ENCODE measurements at regions not wholly inside any gene's neighbourhood (a gene's known extent, or its start where the extent isn't known, plus 50 kb on each side); places are given as distances from the start of the nearest gene placed in this dataset.

DNA sequence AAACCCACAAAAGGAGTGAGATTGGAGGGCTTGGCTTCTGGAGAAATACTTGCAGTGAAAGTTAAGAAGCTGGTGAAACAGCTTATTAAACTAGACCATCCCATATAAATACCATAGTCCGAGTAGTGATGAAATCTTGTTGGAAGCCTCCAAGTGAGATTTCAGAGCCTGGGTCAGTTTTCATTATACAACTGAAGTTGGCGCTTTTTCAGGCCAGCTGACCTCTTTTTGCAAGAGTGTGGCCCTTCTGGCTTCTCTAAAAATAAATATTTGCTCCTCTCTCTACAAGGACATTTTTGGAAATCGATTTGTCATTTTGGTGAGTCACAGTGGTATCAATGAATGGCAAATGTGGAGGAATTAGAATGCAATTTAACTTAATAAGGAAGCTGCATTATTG is 51.2 kb upstream of the THRB start:
- TF ChIP-seq, protein P1, sequence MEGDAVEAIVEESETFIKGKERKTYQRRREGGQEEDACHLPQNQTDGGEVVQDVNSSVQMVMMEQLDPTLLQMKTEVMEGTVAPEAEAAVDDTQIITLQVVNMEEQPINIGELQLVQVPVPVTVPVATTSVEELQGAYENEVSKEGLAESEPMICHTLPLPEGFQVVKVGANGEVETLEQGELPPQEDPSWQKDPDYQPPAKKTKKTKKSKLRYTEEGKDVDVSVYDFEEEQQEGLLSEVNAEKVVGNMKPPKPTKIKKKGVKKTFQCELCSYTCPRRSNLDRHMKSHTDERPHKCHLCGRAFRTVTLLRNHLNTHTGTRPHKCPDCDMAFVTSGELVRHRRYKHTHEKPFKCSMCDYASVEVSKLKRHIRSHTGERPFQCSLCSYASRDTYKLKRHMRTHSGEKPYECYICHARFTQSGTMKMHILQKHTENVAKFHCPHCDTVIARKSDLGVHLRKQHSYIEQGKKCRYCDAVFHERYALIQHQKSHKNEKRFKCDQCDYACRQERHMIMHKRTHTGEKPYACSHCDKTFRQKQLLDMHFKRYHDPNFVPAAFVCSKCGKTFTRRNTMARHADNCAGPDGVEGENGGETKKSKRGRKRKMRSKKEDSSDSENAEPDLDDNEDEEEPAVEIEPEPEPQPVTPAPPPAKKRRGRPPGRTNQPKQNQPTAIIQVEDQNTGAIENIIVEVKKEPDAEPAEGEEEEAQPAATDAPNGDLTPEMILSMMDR (conservative IDR thresholded peaks at IDR 0.05; ENCODE audit: low read depth, low read length) = no peak
- no peak overlapping the region for H3K4me2 ChIP-seq
- H2AFZ ChIP-seq (ENCODE audit: low read depth) = no peak overlapping the region
- H3K36me3 ChIP-seq (ENCODE audit: insufficient read depth) = no peaks in the 10 kb centered on the region
- no peaks in the 10 kb centered on the region for H3K27me3 ChIP-seq (ENCODE audit: insufficient read depth, low read depth)
- no peak overlapping the region for H3K9ac ChIP-seq
- no peak overlapping the region for H3K27ac ChIP-seq
- H4K20me1 ChIP-seq (ENCODE audit: insufficient read depth) = no peaks in the 10 kb centered on the region
- no peaks in the 10 kb centered on the region for H3K4me1 ChIP-seq (ENCODE audit: low read depth, poor library complexity, severe bottlenecking)
- no peak overlapping the region for H3K4me3 ChIP-seq (IDR thresholded peaks at IDR 0.05; ENCODE audit: insufficient read depth, low read depth, low read length)
- no peaks in the 10 kb centered on the region for H3K79me2 ChIP-seq (ENCODE audit: insufficient read depth, low read depth)

DNA sequence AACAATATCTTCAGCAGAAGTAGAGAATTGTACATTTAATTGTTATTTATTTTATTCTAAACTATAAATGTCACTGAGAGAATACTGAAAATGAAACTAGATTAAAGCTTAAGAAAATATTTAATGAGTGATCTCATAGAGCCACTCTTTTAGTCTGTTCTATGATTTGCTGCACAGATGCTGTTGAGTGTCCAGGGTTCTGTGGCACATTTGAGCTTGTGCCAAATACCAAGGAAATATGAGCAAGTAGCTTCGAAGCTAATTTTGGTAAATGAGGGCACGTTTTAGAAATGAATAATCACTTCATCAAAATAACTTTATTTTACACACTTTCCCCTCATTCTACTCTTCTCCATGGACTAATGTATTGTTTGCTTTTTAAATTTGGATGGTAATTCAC is 53.6 kb upstream of the THRB start:
- no peak overlapping the region for H3K4me3 ChIP-seq (IDR thresholded peaks at IDR 0.05; ENCODE audit: insufficient read depth, low read depth, low read length)
- TF ChIP-seq, protein P1 (conservative IDR thresholded peaks at IDR 0.05; ENCODE audit: low read depth, low read length) = no peak
- no peak overlapping the region for H3K4me2 ChIP-seq
- H3K9ac ChIP-seq = no peak overlapping the region
- no peaks in the 10 kb centered on the region for H3K27me3 ChIP-seq (ENCODE audit: insufficient read depth, low read depth)
- no peaks in the 10 kb centered on the region for H3K4me1 ChIP-seq (ENCODE audit: low read depth, poor library complexity, severe bottlenecking)
- H3K79me2 ChIP-seq (ENCODE audit: insufficient read depth, low read depth) = no peaks in the 10 kb centered on the region
- H3K27ac ChIP-seq = no peak overlapping the region
- no peaks in the 10 kb centered on the region for H3K36me3 ChIP-seq (ENCODE audit: insufficient read depth)
- H2AFZ ChIP-seq (ENCODE audit: low read depth) = no peak overlapping the region
- H4K20me1 ChIP-seq (ENCODE audit: insufficient read depth) = no peaks in the 10 kb centered on the region

DNA sequence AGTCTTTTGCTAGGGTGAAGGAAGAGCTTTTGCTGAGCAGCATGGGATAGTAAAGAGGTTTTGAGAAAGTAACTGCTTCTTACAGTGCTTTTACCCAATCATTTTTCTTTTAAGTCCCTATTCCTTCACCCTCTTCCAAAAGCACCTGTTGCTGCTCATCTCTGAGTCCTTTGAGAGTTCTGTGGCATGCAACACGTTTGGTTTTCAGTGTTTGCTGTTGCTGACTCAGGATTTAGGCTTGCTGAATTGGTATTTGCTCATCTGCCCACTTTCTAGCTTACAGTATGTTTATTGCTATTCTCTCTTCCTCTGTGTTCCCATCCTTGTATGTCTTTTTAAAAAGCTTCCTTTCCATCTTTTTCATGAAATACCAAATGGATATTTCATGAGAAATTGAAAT is 55.9 kb upstream of the THRB start:
- Histone ChIP-seq H3K4me2 (no peak overlapping the region), H3K27ac (no peak overlapping the region), H3K9ac (no peak overlapping the region), H3K4me1 (ENCODE audit: low read depth, poor library complexity, severe bottlenecking) (no peaks in the 10 kb centered on the region), H3K36me3 (ENCODE audit: insufficient read depth) (no peaks in the 10 kb centered on the region), H2AFZ (ENCODE audit: low read depth) (no peak overlapping the region), H4K20me1 (ENCODE audit: insufficient read depth) (no peaks in the 10 kb centered on the region), H3K79me2 (ENCODE audit: insufficient read depth, low read depth) (no peaks in the 10 kb centered on the region), H3K27me3 (ENCODE audit: insufficient read depth, low read depth) (no peaks in the 10 kb centered on the region), H3K4me3 (IDR thresholded peaks at IDR 0.05; ENCODE audit: insufficient read depth, low read depth, low read length) (no peak overlapping the region)
- TF ChIP-seq, protein P1 (conservative IDR thresholded peaks at IDR 0.05; ENCODE audit: low read depth, low read length) = no peak

GRCh38 chr3:24551626-24552025 is 57.0 kb upstream of the THRB start:
- Histone ChIP-seq H3K4me1 (ENCODE audit: low read depth, poor library complexity, severe bottlenecking) (no peaks in the 10 kb centered on the region), H3K27me3 (ENCODE audit: insufficient read depth, low read depth) (no peaks in the 10 kb centered on the region), H3K36me3 (ENCODE audit: insufficient read depth) (no peaks in the 10 kb centered on the region), H3K4me3 (IDR thresholded peaks at IDR 0.05; ENCODE audit: insufficient read depth, low read depth, low read length) (no peak overlapping the region), H3K4me2 (no peak overlapping the region), H2AFZ (ENCODE audit: low read depth) (no peak overlapping the region), H3K27ac (no peak overlapping the region), H3K79me2 (ENCODE audit: insufficient read depth, low read depth) (no peaks in the 10 kb centered on the region), H3K9ac (no peak overlapping the region), H4K20me1 (ENCODE audit: insufficient read depth) (no peaks in the 10 kb centered on the region)
- TF ChIP-seq, protein P1 (conservative IDR thresholded peaks at IDR 0.05; ENCODE audit: low read depth, low read length) = no peak

- Histone ChIP-seq H2AFZ (ENCODE audit: low read depth) (no peak overlapping the region), H3K9ac (no peak overlapping the region), H3K4me2 (no peak overlapping the region), H3K4me3 (IDR thresholded peaks at IDR 0.05; ENCODE audit: insufficient read depth, low read depth, low read length) (no peak overlapping the region), H3K4me1 (ENCODE audit: low read depth, poor library complexity, severe bottlenecking) (no peaks in the 10 kb centered on the region), H4K20me1 (ENCODE audit: insufficient read depth) (no peaks in the 10 kb centered on the region), H3K27ac (no peak overlapping the region), H3K27me3 (ENCODE audit: insufficient read depth, low read depth) (no peaks in the 10 kb centered on the region), H3K79me2 (ENCODE audit: insufficient read depth, low read depth) (no peaks in the 10 kb centered on the region), H3K36me3 (ENCODE audit: insufficient read depth) (no peaks in the 10 kb centered on the region)
- TF ChIP-seq, protein P1 (conservative IDR thresholded peaks at IDR 0.05; ENCODE audit: low read depth, low read length) = no peak
These were observed 68.2 kb upstream of the THRB start for GRCh38 chr3:24562895-24563294.

Measured in KMS-11 (cell line).